BJ (cell line): ENCODE measurements at regions not wholly inside any gene's neighbourhood (a gene's known extent, or its start where the extent isn't known, plus 50 kb on each side); places are given as distances from the start of the nearest gene placed in this dataset.

Experiments used
- CTCF ChIA-PET: fragments of 350-600 bp; formaldehyde crosslinking; extraction: SDS; loops from one replicate; lab custom pipeline; 2021; ENCODE audit warnings: antibody characterized with exemption, inconsistent platforms; lab: Yijun Ruan, JAX
- POLR2A ChIA-PET: fragments of 300-600 bp; sonication (Branson Sonifier 250); formaldehyde crosslinking; extraction: SDS; loops from one replicate; lab custom pipeline; 2021; ENCODE audit warnings: antibody characterized with exemption; lab: Charles Lee
- DNase-seq: peaks from one replicate; pipeline ENCODE4 v3.0.0-alpha.2; 2011; ENCODE audit warnings: low read depth
- H3K27me3 ChIP-seq: 2 replicates; pipeline ENCODE4 v1.6.0; 2011; ENCODE audit warnings: low read length; ENCODE audit not compliant: control insufficient read depth, insufficient read depth
- H3K36me3 ChIP-seq: 2 replicates; pipeline ENCODE4 v1.5.1; 2011; ENCODE audit warnings: low read length; ENCODE audit not compliant: control insufficient read depth, insufficient read depth
- H3K4me3 ChIP-seq: 2 replicates; pipeline ENCODE4 v1.5.1; 2011; ENCODE audit warnings: low read depth, mild to moderate bottlenecking, control low read depth, low read length
- TF ChIP-seq, protein P1 (sequence below): IDR thresholded peaks from 2 replicates; pipeline ENCODE4 v1.5.1; 2011; ENCODE audit warnings: low read depth, mild to moderate bottlenecking, control low read depth, inconsistent platforms, low read length, moderate library complexity; ENCODE audit not compliant: insufficient read depth

DNA sequence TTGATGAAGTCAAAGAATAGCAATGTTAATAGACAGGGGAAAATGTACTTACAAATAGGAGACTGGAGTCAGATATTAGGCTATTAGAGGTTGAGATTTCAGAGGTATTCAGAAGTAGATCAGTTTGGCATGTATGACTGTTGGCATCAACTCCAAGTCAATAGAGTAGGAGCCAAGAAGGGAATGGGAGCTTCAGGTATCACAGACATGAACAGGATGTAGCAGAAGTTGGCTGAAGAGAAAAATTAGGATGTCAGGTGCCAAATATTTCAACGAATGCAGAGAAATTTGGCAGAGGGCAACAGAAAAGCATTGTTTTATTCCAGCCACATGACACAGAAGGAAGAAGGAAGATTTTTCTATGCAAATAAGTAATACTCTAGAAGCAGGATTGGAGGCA, 69.7 kb downstream of the GLYATL1 start:
- ChIA-PET CTCF (no interaction called here), POLR2A (no interaction called here)
- no peak for DNase-seq
- Histone ChIP-seq H3K36me3 (no peaks in the 10 kb centered on the region), H3K4me3 (no peak overlapping the region), H3K27me3 (peaks cover 1% of the 10 kb centered on the region; the same call in 1 of the 2 replicates)
- TF ChIP-seq, protein P1, sequence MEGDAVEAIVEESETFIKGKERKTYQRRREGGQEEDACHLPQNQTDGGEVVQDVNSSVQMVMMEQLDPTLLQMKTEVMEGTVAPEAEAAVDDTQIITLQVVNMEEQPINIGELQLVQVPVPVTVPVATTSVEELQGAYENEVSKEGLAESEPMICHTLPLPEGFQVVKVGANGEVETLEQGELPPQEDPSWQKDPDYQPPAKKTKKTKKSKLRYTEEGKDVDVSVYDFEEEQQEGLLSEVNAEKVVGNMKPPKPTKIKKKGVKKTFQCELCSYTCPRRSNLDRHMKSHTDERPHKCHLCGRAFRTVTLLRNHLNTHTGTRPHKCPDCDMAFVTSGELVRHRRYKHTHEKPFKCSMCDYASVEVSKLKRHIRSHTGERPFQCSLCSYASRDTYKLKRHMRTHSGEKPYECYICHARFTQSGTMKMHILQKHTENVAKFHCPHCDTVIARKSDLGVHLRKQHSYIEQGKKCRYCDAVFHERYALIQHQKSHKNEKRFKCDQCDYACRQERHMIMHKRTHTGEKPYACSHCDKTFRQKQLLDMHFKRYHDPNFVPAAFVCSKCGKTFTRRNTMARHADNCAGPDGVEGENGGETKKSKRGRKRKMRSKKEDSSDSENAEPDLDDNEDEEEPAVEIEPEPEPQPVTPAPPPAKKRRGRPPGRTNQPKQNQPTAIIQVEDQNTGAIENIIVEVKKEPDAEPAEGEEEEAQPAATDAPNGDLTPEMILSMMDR, result no peak

DNA sequence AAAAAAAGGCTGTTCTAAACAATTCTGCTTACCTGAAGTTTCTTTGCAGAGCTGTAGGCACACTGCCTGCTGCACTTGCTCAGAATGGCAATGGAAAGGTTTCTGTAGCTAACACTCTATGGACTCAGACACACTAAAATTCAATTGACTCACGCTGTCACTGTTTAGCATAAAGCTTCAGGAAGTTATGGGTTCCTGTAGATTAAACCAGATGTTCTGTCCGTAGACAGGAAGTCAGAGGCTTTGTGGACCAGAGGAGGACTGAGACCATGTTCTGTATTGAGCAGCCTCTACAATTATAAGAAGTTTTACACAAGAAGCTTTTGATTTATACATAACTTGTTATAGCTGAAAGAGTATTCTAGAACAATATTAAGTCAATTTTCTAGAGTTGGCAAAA, 70.4 kb downstream of the GLYATL1 start:
- no peaks in the 10 kb centered on the region for H3K36me3 ChIP-seq
- peaks cover 1% of the 10 kb centered on the region; the same call in 1 of the 2 replicates for H3K27me3 ChIP-seq
- no peak for DNase-seq
- no peak overlapping the region for H3K4me3 ChIP-seq
- TF ChIP-seq, protein P1, result no peak
- ChIA-PET CTCF (interaction anchor here (0.7 kb wide), 1 partner anchor 48 kb away, joined by 3 read pairs; no protein-coding TSS in a partner anchor), POLR2A (no interaction called here)

DNA sequence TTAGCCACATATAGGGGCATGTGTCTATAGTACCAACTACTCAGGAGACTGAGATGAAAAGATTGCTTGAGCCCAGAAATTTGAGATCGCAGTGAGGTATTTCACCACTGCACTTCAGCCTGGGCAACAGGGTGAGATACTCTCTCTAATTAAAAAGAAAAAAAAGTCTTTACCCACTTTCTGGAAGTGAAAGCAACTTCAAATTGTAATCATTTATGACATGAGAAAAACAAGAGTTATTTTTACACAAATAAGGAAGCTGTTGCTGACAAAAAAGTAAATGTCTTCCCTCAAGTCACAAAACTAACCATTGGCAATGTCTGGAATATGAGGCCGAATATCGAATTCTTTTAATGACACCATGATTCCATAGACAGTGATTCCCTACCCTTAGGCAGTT, 71.4 kb downstream of the GLYATL1 start:
- Histone ChIP-seq H3K4me3 (no peak overlapping the region), H3K27me3 (peaks cover 1% of the 10 kb centered on the region; the same call in 1 of the 2 replicates), H3K36me3 (no peaks in the 10 kb centered on the region)
- DNase-seq, result no peak
- CTCF ChIA-PET, result no interaction called here
- POLR2A ChIA-PET, result no interaction called here
- TF ChIP-seq, protein P1, result no peak

DNA sequence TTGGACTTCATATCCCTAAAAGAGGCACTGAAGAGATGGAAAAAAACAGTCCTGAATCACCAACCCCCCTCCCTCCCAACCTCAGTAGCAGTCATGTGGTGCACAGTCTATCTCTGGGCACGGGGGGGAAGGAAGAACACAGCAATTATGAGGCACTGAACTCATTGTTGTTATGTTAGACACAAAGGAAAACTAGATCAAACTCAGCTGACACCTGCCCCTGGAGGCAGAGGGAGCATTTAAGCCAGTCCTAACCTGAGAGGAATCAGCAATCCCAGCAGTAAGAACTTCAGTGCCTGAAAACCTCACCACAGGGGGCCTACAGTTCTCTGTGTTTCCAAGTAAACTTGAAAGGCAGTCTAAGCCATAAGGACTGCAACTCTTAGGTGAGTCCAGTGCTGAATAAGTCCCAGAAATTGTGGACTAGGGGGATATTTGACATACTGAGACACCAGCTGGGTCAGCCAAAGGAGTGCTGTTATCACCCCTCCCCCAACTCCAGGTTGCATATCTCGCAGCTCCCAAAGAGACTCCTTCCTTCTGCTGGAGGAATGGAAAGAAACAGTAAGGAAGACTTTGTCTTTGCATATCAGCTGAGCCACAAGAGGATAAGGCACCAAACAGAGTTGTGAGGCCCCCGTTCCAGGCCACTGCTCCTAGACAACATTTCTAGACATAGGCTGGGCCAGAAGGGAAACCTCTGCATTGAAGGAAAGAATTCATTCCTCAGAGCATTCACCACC, 72.5 kb downstream of the GLYATL1 start:
- DNase-seq, result no peak
- POLR2A ChIA-PET, result no interaction called here
- Histone ChIP-seq H3K36me3 (no peaks in the 10 kb centered on the region), H3K4me3 (no peak overlapping the region), H3K27me3 (peaks cover 1% of the 10 kb centered on the region; the same call in 1 of the 2 replicates)
- CTCF ChIA-PET, result interaction anchor here (0.7 kb wide), 1 partner anchor 47 kb away, joined by 3 read pairs; no protein-coding TSS in a partner anchor
- TF ChIP-seq, protein P1, result no peak

DNA sequence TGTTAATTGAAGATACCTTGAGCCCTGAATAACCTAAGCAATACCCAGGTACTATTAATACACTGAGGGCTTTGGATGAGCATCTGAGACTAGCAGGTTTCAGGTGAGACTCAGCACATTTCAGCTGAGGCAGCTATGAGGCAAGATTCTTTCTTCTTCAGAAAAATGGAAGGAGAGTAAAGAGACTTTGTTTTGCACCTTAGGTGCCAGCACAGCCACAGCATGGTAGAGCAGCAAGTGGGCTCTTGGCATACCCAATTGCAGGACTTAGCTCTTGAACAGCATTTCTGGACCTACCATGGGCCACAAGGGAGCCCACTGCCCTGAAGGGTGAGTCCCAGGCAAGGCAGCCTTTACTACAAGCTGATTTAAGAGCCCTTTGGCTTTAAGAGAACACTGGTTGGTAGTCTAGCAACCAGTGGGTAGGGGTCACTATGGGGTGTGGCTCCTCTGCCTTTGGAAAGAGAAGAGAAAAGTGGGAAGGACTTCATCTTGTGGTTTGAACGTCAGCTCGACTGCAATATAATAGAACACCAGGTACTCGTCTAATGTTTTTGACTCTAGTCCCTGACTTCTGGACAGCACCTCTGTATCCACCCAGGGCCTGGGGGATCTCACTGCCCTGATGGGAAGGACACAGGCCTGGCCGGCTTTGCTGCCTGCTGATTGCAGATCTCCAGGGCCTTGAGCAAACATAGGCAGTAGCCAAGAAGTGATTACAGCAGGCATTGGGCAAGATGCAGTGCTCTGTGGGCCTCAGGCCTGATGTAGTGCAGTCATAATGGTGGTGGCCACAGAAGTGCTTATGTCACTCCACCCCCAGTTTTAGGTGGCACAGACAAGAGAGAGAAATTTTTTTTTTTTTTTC, 73.3 kb downstream of the GLYATL1 start:
- CTCF ChIA-PET, result interaction anchor here (0.7 kb wide), 1 partner anchor 46 kb away, joined by 3 read pairs; no protein-coding TSS in a partner anchor

More for the DNA sequence above, 73.3 kb downstream of the GLYATL1 start:
- Histone ChIP-seq H3K27me3 (peaks cover 1% of the 10 kb centered on the region; the same call in 1 of the 2 replicates), H3K4me3 (no peak overlapping the region), H3K36me3 (no peaks in the 10 kb centered on the region)
- POLR2A ChIA-PET, result no interaction called here
- DNase-seq, result no peak
- TF ChIP-seq, protein P1, result no peak
